H1 (cell line): ENCODE measurements at regions not wholly inside any gene's neighbourhood (a gene's known extent, or its start where the extent isn't known, plus 50 kb on each side); places are given as distances from the start of the nearest gene placed in this dataset.

ENCODE experiments used
- CTCF ChIA-PET: fragments of 300-600 bp; sonication (Branson Sonifier 250); formaldehyde crosslinking; loops from one replicate; lab custom pipeline; 2021; ENCODE audit not compliant: partially characterized antibody; lab: Charles Lee
- POLR2A ChIA-PET: fragments of 300-600 bp; sonication (Branson Sonifier 250); formaldehyde crosslinking; loops from one replicate; lab custom pipeline; 2021; ENCODE audit warnings: inconsistent platforms; ENCODE audit not compliant: partially characterized antibody; lab: Charles Lee
- DNase-seq, 2 experiments: peaks; one replicate each; pipeline versions ENCODE4 v3.0.0 to v3.0.0-alpha.2; 2010 to 2022; ENCODE audit warnings: low spot score in 2 of 2, low read depth in 1 of 2, mixed read lengths in 1 of 2
- FAIRE-seq: peaks from 2 replicates; lab custom pipeline; 2011; peaks lifted over from hg19 to GRCh38; lab: Jason Lieb, UNC
- H2AFZ ChIP-seq: 2 replicates; pipeline ENCODE4 v1.8.1; 2012; ENCODE audit warnings: low read length, inconsistent platforms
- H2AK5ac ChIP-seq: 2 replicates; pipeline ENCODE4 v1.6.1; 2013; ENCODE audit warnings: low read depth, low read length
- H2BK120ac ChIP-seq: replicated peaks from 2 replicates; pipeline ENCODE3; 2013; ENCODE audit warnings: low read depth, low read length, inconsistent platforms
- H2BK12ac ChIP-seq: 2 replicates; pipeline ENCODE4 v1.6.1; 2013; ENCODE audit warnings: low read depth, low read length
- H2BK15ac ChIP-seq: 2 replicates; pipeline ENCODE4 v1.6.1; 2013; ENCODE audit warnings: low read length
- H2BK20ac ChIP-seq: 2 replicates; pipeline ENCODE4 v1.6.1; 2013; ENCODE audit warnings: low read length
- H2BK5ac ChIP-seq: 2 replicates; pipeline ENCODE4 v1.6.1; 2013; ENCODE audit warnings: low read depth, low read length
- H3K14ac ChIP-seq: 2 replicates; pipeline ENCODE4 v1.6.1; 2013; ENCODE audit warnings: inconsistent platforms; ENCODE audit not compliant: insufficient read length
- H3K18ac ChIP-seq: 2 replicates; pipeline ENCODE4 v1.6.1; 2013; ENCODE audit warnings: low read length; ENCODE audit errors: extremely low read depth
- H3K23ac ChIP-seq: 2 replicates; pipeline ENCODE4 v1.6.1; 2013; ENCODE audit warnings: inconsistent platforms; ENCODE audit not compliant: insufficient read length
- H3K23me2 ChIP-seq: 2 replicates; pipeline ENCODE4 v1.6.1; 2013; ENCODE audit warnings: low read depth, low read length
- H3K27ac ChIP-seq: 2 replicates; pipeline ENCODE4 v1.6.1; 2011; ENCODE audit warnings: low read depth, low read length, inconsistent platforms
- H3K27me3 ChIP-seq, 4 experiments: replicated peaks in 1 of 4; 1 replicate in 1 of 4; 2 replicates in 3 of 4; pipeline versions ENCODE4 v1.6.1 to v1.8.1; 2011 to 2013; ENCODE audit warnings: low read length in 3 of 4, mild to moderate bottlenecking in 3 of 4, inconsistent platforms in 2 of 4, mixed read lengths in 2 of 4, moderate library complexity in 1 of 4; ENCODE audit not compliant: control insufficient read depth in 3 of 4, insufficient read depth in 3 of 4; ENCODE audit errors: extremely low read depth in 1 of 4
- H3K36me3 ChIP-seq, 4 experiments: 2 replicates each; pipeline versions ENCODE4 v1.6.1 to v1.8.1; 2011 to 2013; ENCODE audit warnings: mild to moderate bottlenecking in 4 of 4, low read length in 3 of 4, moderate library complexity in 2 of 4, control low read depth in 1 of 4, inconsistent platforms in 1 of 4; ENCODE audit not compliant: insufficient read depth in 4 of 4, control insufficient read depth in 2 of 4
- H3K4ac ChIP-seq: replicated peaks from 2 replicates; pipeline ENCODE3; 2013; ENCODE audit warnings: low read length, low read depth, mixed read lengths, inconsistent platforms; ENCODE audit not compliant: insufficient read length
- H3K4me1 ChIP-seq, 4 experiments: replicated peaks in 1 of 4; 1 replicate in 1 of 4; 2 replicates in 3 of 4; pipeline versions ENCODE4 v1.6.1 to v1.8.1; 2011 to 2013; ENCODE audit warnings: low read length in 3 of 4, inconsistent platforms in 2 of 4, mixed read lengths in 1 of 4; ENCODE audit not compliant: insufficient read depth in 4 of 4, control insufficient read depth in 3 of 4
- H3K4me2 ChIP-seq, 2 experiments: 2 replicates each; pipeline versions ENCODE4 v1.6.1 to v1.8.1; 2011 to 2013; ENCODE audit warnings: low read depth in 2 of 2, low read length in 2 of 2, control low read depth in 1 of 2, inconsistent platforms in 1 of 2, mild to moderate bottlenecking in 1 of 2; ENCODE audit not compliant: insufficient read depth in 1 of 2
- H3K4me3 ChIP-seq, 4 experiments: fragments of 200-600, 300-600 bp in 1 of 4; sonication (generic), shearing (Covaris generic), sonication (Bioruptor Twin) in 1 of 4; 2 replicates each; pipeline versions ENCODE4 v1.5.1 to v1.8.1; 2011 to 2016; ENCODE audit warnings: low read length in 4 of 4, low read depth in 3 of 4, control low read depth in 2 of 4, inconsistent platforms in 2 of 4, mild to moderate bottlenecking in 2 of 4, mixed read lengths in 1 of 4, moderate library complexity in 1 of 4; ENCODE audit not compliant: insufficient read depth in 2 of 4; ENCODE audit errors: extremely low read depth in 1 of 4
- H3K56ac ChIP-seq: replicated peaks from 2 replicates; pipeline ENCODE3; 2013; ENCODE audit warnings: low read depth, mild to moderate bottlenecking, mixed read lengths, low read length, inconsistent platforms; ENCODE audit not compliant: insufficient read length
- H3K79me1 ChIP-seq: 2 replicates; pipeline ENCODE4 v1.6.1; 2013; ENCODE audit warnings: low read depth, low read length, control low read depth
- H3K79me2 ChIP-seq, 2 experiments: 2 replicates each; pipeline versions ENCODE4 v1.6.1 to v1.8.1; 2012 to 2013; ENCODE audit warnings: low read length in 2 of 2, mild to moderate bottlenecking in 2 of 2, inconsistent platforms in 1 of 2; ENCODE audit not compliant: insufficient read depth in 2 of 2, control insufficient read depth in 1 of 2
- H3K9ac ChIP-seq, 4 experiments: replicated peaks in 1 of 4; 1 replicate in 1 of 4; 2 replicates in 3 of 4; pipeline versions ENCODE4 v1.6.1 to v1.8.1; 2011 to 2013; ENCODE audit warnings: low read depth in 3 of 4, low read length in 3 of 4, control low read depth in 2 of 4, mild to moderate bottlenecking in 2 of 4, moderate library complexity in 2 of 4, inconsistent platforms in 1 of 4; ENCODE audit errors: extremely low read depth in 1 of 4
- H3K9me3 ChIP-seq, 2 experiments: 2 replicates each; pipeline versions ENCODE4 v1.6.1 to v1.8.1; 2012 to 2013; ENCODE audit warnings: mild to moderate bottlenecking in 2 of 2, moderate library complexity in 2 of 2, control low read depth in 1 of 2, inconsistent platforms in 1 of 2, low read depth in 1 of 2, low read length in 1 of 2, mixed read lengths in 1 of 2; ENCODE audit not compliant: insufficient read depth in 2 of 2
- H4K20me1 ChIP-seq, 2 experiments: replicated peaks in 1 of 2; 2 replicates each; pipeline versions ENCODE3 to v1.8.1; 2011 to 2013; ENCODE audit warnings: inconsistent platforms in 2 of 2, low read length in 2 of 2, mild to moderate bottlenecking in 1 of 2; ENCODE audit not compliant: insufficient read depth in 2 of 2, control insufficient read depth in 1 of 2
- H4K5ac ChIP-seq: 2 replicates; pipeline ENCODE4 v1.6.1; 2013; ENCODE audit warnings: low read length, low read depth, mixed read lengths, inconsistent platforms; ENCODE audit not compliant: insufficient read length
- H4K8ac ChIP-seq: 2 replicates; pipeline ENCODE4 v1.8.0; 2013; ENCODE audit warnings: mild to moderate bottlenecking, moderate library complexity, low read length, inconsistent platforms; ENCODE audit not compliant: insufficient read depth; ENCODE audit errors: extremely low read depth
- H4K91ac ChIP-seq: replicated peaks from 2 replicates; pipeline ENCODE3; 2013; ENCODE audit warnings: low read length, mixed read lengths, inconsistent platforms; ENCODE audit not compliant: insufficient read length
- SRF ChIP-seq: IDR thresholded peaks from 2 replicates; pipeline ENCODE4 v1.6.1; 2011; ENCODE audit warnings: mild to moderate bottlenecking, low read depth, low read length, moderate library complexity
- WGBS, 2 experiments: shearing (Covaris generic) in 1 of 2; methylation state at CpG; one replicate each; pipeline versions ENCODE4 v1.1.6 to v1.1.7; 2013 to 2015; ENCODE audit warnings: low lambda C conversion rate in 2 of 2, mixed read lengths in 2 of 2, inconsistent platforms in 1 of 2, low coverage in 1 of 2, missing lambda C conversion rate in 1 of 2; ENCODE audit not compliant: insufficient replicate concordance in 2 of 2, insufficient coverage in 1 of 2, insufficient read length in 1 of 2; ENCODE audit errors: extremely low coverage in 1 of 2, missing lambda C conversion rate in 1 of 2; 5-methylcytosine and 5-hydroxymethylcytosine counted together

DNA sequence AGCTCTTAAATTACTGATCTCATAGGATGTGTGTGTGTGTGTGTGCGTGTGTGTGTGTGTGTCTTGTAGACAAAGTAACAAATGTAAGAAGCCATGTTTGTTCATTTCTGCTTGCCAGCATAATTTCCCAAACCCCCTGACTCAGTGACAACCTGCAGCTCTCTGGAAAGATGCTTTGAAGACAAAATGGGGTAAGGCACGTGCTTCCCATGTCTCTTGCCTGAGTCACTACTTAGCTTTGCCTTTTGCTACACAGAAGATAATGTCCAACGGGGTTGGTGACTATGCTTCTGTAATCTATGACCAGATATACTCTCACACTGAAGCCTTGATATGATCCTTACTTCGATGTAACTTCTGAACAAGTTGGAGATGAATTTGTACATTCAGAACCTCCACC lies 332.0 kb downstream of the SLC4A3 start:
- H3K27me3 ChIP-seq = peaks cover 0 to 17% (median 11%) of the 10 kb centered on the region in 4 experiments; a peak in 6 of 7 replicates
- H2BK12ac ChIP-seq = no peak overlapping the region
- no peak overlapping the region for H3K27ac ChIP-seq
- no peak overlapping the region for H2AK5ac ChIP-seq
- 90% methylated on average over 4 of the region's 4 CpGs; no CpG with 5 or more reads in 1 of the 2 experiments for WGBS, 2 experiments
- H3K14ac ChIP-seq = no peak overlapping the region
- no peaks in the 10 kb centered on the region for H3K23me2 ChIP-seq
- no peaks in the 10 kb centered on the region for H3K79me2 ChIP-seq
- H4K20me1 ChIP-seq = no peaks in the 10 kb centered on the region
- FAIRE-seq = no peak
- H4K8ac ChIP-seq = no peak overlapping the region
- no peaks in the 10 kb centered on the region for H3K9me3 ChIP-seq
- ChIA-PET POLR2A (no interaction called here), CTCF (interaction anchor here (1.0 to 2.1 kb wide), 5 partner anchors 12 to 39 kb away, joined by 3 to 8 read pairs (median 4); no protein-coding TSS in a partner anchor)
- no peak overlapping the region for H3K18ac ChIP-seq
- H3K9ac ChIP-seq = no peak overlapping the region
- H3K23ac ChIP-seq = no peak overlapping the region
- no peak for DNase-seq
- TF ChIP-seq SRF = no peak
- no peak overlapping the region for H4K91ac ChIP-seq
- peaks cover 0 to 5% (median 2%) of the 10 kb centered on the region in 4 experiments; a peak in 4 of 7 replicates for H3K4me1 ChIP-seq
- no peak overlapping the region for H4K5ac ChIP-seq
- no peak overlapping the region for H3K4me3 ChIP-seq
- H2BK20ac ChIP-seq = no peak overlapping the region
- H3K36me3 ChIP-seq = no peaks in the 10 kb centered on the region
- H2AFZ ChIP-seq = no peak overlapping the region
- H2BK120ac ChIP-seq = no peak overlapping the region
- H2BK5ac ChIP-seq = no peak overlapping the region
- H2BK15ac ChIP-seq = no peak overlapping the region
- no peak overlapping the region for H3K4me2 ChIP-seq
- no peak overlapping the region for H3K4ac ChIP-seq
- H3K56ac ChIP-seq = no peak overlapping the region
- H3K79me1 ChIP-seq = no peaks in the 10 kb centered on the region
